Right cardiac atrium (tissue), 5 donors: ENCODE measurements at regions not wholly inside any gene's neighbourhood (a gene's known extent, or its start where the extent isn't known, plus 50 kb on each side); places are given as distances from the start of the nearest gene placed in this dataset.

Source experiments
- ATAC-seq, 2 donors: fragments of 200-7000 bp; cut with Tn5 transposase; one replicate each; pipeline versions ENCODE4 v1.8.0 to v1.9.1; 2020; ENCODE audit warnings: moderate library complexity in 2 of 2, mild to moderate bottlenecking in 1 of 2
- DNase-seq, 3 donors: peaks; one replicate each; pipeline ENCODE4 v3.0.0-alpha.2; 2020
- H3K27ac ChIP-seq: one replicate; pipeline ENCODE4 v1.5.1; 2013; ENCODE audit warnings: mild to moderate bottlenecking, low read length, control low read depth, moderate library complexity
- H3K27me3 ChIP-seq: one replicate; pipeline ENCODE4 v1.6.1; 2013; ENCODE audit not compliant: control insufficient read depth, insufficient read depth
- H3K4me1 ChIP-seq: one replicate; pipeline ENCODE4 v1.6.1; 2013; ENCODE audit warnings: low read length; ENCODE audit not compliant: control insufficient read depth, insufficient read depth
- H3K4me3 ChIP-seq: one replicate; pipeline ENCODE4 v1.5.1; 2013; ENCODE audit warnings: low read length, control low read depth
- H3K9me3 ChIP-seq: one replicate; pipeline ENCODE4 v1.6.1; 2013; ENCODE audit warnings: low read length; ENCODE audit not compliant: control insufficient read depth
- WGBS: extraction: QIAGEN DNeasy Blood & Tissue Kit; methylation state at CpG from one replicate; pipeline ENCODE4 v1.1.7; 2013; 5-methylcytosine and 5-hydroxymethylcytosine counted together
- intact Hi-C, 4 donors: fragments of 100-400 bp; cut with DNase I; formaldehyde crosslinking; loops; one replicate each; pipeline versions ENCODE4 v1.11.0 to v1.14.0; 2022 to 2023
- donor health status: healthy with polysubstance abuse.
- donor health status: DM: no; HTN: yes; CAD: no.
- donor health status: DM: no; HTN: no; CAD: no.
- donor health status: DM: no; HTN: yes; CAD: no; lungs with severe emphysema.
- donor health status: DM: yes; HTN: yes; CAD: no.

- Histone ChIP-seq H3K9me3 (no peaks in the 10 kb centered on the region), H3K4me1 (no peaks in the 10 kb centered on the region), H3K27ac (peak overlapping the region; percentile 25), H3K4me3 (no peak overlapping the region), H3K27me3 (no peaks in the 10 kb centered on the region)
- ATAC-seq (peak; percentile 91 to 92), DNase-seq (peak in 2 of 3 donors; percentile 33 to 46)
- WGBS = 15% methylated on average over 5 of the region's 5 CpGs
- intact Hi-C loops = no loop called here
Measured at GRCh38 chr9:105930011-105930627, 235.8 kb downstream of the TMEM38B start.

- intact Hi-C loops = no loop called here
- H3K9me3 ChIP-seq = no peaks in the 10 kb centered on the region
- H3K27me3 ChIP-seq = no peaks in the 10 kb centered on the region
- no peak overlapping the region for H3K4me3 ChIP-seq
- H3K4me1 ChIP-seq = no peaks in the 10 kb centered on the region
- ATAC-seq (no peak), DNase-seq (no peak)
- H3K27ac ChIP-seq = no peak overlapping the region
Measured at GRCh38 chr9:105932276-105932675, 237.9 kb downstream of the TMEM38B start.

- H3K4me3 ChIP-seq = no peak overlapping the region
- no peaks in the 10 kb centered on the region for H3K4me1 ChIP-seq
- ATAC-seq = no peak
- no peak for DNase-seq
- no peaks in the 10 kb centered on the region for H3K27me3 ChIP-seq
- H3K9me3 ChIP-seq = no peaks in the 10 kb centered on the region
- H3K27ac ChIP-seq = no peak overlapping the region
- 88% methylated on average over 2 of the region's 2 CpGs for WGBS
- intact Hi-C loops = no loop called here
Measured at GRCh38 chr9:105950448-105950847, 256.1 kb downstream of the TMEM38B start.

GRCh38 chr9:105950894-105951293 is 256.6 kb downstream of the TMEM38B start:
- intact Hi-C loops = no loop called here

GRCh38 chr9:105954517-105954916 is 260.2 kb downstream of the TMEM38B start:
- Histone ChIP-seq H3K9me3 (no peaks in the 10 kb centered on the region), H3K27me3 (no peaks in the 10 kb centered on the region), H3K4me3 (no peak overlapping the region), H3K4me1 (no peaks in the 10 kb centered on the region), H3K27ac (no peak overlapping the region)
- no peak for ATAC-seq
- 85% methylated on average over 1 of the region's 1 CpG for WGBS
- no peak for DNase-seq
- intact Hi-C loops = no loop called here

More at GRCh38 chr9:105950894-105951293, 256.6 kb downstream of the TMEM38B start:
- H3K27ac ChIP-seq = no peak overlapping the region
- no peak overlapping the region for H3K4me3 ChIP-seq
- H3K4me1 ChIP-seq = no peaks in the 10 kb centered on the region
- ATAC-seq (no peak), DNase-seq (no peak)
- WGBS = 94% methylated on average over 1 of the region's 1 CpG
- no peaks in the 10 kb centered on the region for H3K27me3 ChIP-seq
- no peaks in the 10 kb centered on the region for H3K9me3 ChIP-seq

- intact Hi-C loops = no loop called here
- DNase-seq (no peak), ATAC-seq (no peak)
- Histone ChIP-seq H3K27me3 (no peaks in the 10 kb centered on the region), H3K4me3 (no peak overlapping the region), H3K9me3 (no peaks in the 10 kb centered on the region), H3K4me1 (no peaks in the 10 kb centered on the region), H3K27ac (no peak overlapping the region)
- WGBS = 88% methylated on average over 1 of the region's 1 CpG
Measured at GRCh38 chr9:105957830-105958229, 263.5 kb downstream of the TMEM38B start.

GRCh38 chr9:105958587-105958986 is 264.2 kb downstream of the TMEM38B start:
- intact Hi-C loops = no loop called here
- no peak for ATAC-seq
- DNase-seq = no peak
- Histone ChIP-seq H3K9me3 (no peaks in the 10 kb centered on the region), H3K27ac (no peak overlapping the region), H3K4me3 (no peak overlapping the region), H3K27me3 (no peaks in the 10 kb centered on the region), H3K4me1 (no peaks in the 10 kb centered on the region)
- 76% methylated on average over 3 of the region's 3 CpGs for WGBS

- DNase-seq = no peak
- Histone ChIP-seq H3K9me3 (no peaks in the 10 kb centered on the region), H3K27me3 (no peaks in the 10 kb centered on the region), H3K4me1 (no peaks in the 10 kb centered on the region), H3K4me3 (no peak overlapping the region), H3K27ac (no peak overlapping the region)
- ATAC-seq = no peak
- WGBS = 52% methylated on average over 3 of the region's 3 CpGs
- intact Hi-C loops = no loop called here
Measured at GRCh38 chr9:105959531-105959930, 265.2 kb downstream of the TMEM38B start.

GRCh38 chr9:105963343-105964099 is 269.2 kb downstream of the TMEM38B start:
- no peaks in the 10 kb centered on the region for H3K9me3 ChIP-seq
- H3K4me1 ChIP-seq = no peaks in the 10 kb centered on the region
- intact Hi-C loops = no loop called here
- H3K27me3 ChIP-seq = no peaks in the 10 kb centered on the region
- 72% methylated on average over 4 of the region's 4 CpGs for WGBS
- DNase-seq = no peak
- ATAC-seq = no peak
- H3K4me3 ChIP-seq = no peak overlapping the region
- no peak overlapping the region for H3K27ac ChIP-seq

GRCh38 chr9:105964156-105964555 is 269.8 kb downstream of the TMEM38B start:
- Histone ChIP-seq H3K4me3 (no peak overlapping the region), H3K27me3 (no peaks in the 10 kb centered on the region), H3K27ac (no peak overlapping the region), H3K4me1 (no peaks in the 10 kb centered on the region), H3K9me3 (no peaks in the 10 kb centered on the region)
- intact Hi-C loops = no loop called here
- ATAC-seq (no peak), DNase-seq (no peak)

GRCh38 chr9:105966834-105967233 is 272.5 kb downstream of the TMEM38B start:
- 75% methylated on average over 1 of the region's 1 CpG for WGBS
- Histone ChIP-seq H3K4me3 (no peak overlapping the region), H3K9me3 (no peaks in the 10 kb centered on the region), H3K4me1 (no peaks in the 10 kb centered on the region), H3K27ac (no peak overlapping the region), H3K27me3 (no peaks in the 10 kb centered on the region)
- intact Hi-C loops = no loop called here
- ATAC-seq (no peak), DNase-seq (no peak)
